Testis (tissue), 2 donors: ENCODE measurements at regions not wholly inside any gene's neighbourhood (a gene's known extent, or its start where the extent isn't known, plus 50 kb on each side); places are given as distances from the start of the nearest gene placed in this dataset.
"Not testable (repeated sequence)": the region's sequence is repeated elsewhere in the genome, so short reads cannot be mapped to it uniquely, and the experiment has no call there.

Experiments used
- DNase-seq: peaks from one replicate; pipeline ENCODE4 v3.0.0-alpha.2; 2019
- H3K27ac ChIP-seq, 2 donors: fragments of 200-600 bp; sonication (generic); one replicate each; pipeline ENCODE4 v1.5.1; 2019
- H3K27me3 ChIP-seq: fragments of 200-600 bp; sonication (generic); one replicate; pipeline ENCODE4 v1.5.1; 2019
- H3K36me3 ChIP-seq: fragments of 200-600 bp; sonication (generic); one replicate; pipeline ENCODE4 v1.5.1; 2017; ENCODE audit warnings: low read depth; ENCODE audit errors: missing control alignments
- H3K4me1 ChIP-seq: fragments of 200-600 bp; sonication (generic); one replicate; pipeline ENCODE4 v1.5.1; 2019
- H3K4me3 ChIP-seq, 2 donors: fragments of 200-600 bp; sonication (generic); one replicate each; pipeline ENCODE4 v1.5.1; 2017 to 2019
- H3K9me3 ChIP-seq: fragments of 200-600 bp; sonication (generic); one replicate; pipeline ENCODE4 v1.5.1; 2017
- CTCF ChIP-seq, 3 experiments: fragments of 450-650 bp in 2 of 3; fragments of 200-600 bp in 1 of 3; sonication (generic) in 1 of 3; IDR thresholded peaks; one replicate each; pipeline ENCODE4 v1.5.1; 2016 to 2019; ENCODE audit warnings: antibody characterized with exemption in 3 of 3, mild to moderate bottlenecking in 2 of 3, moderate library complexity in 1 of 3
- POLR2A ChIP-seq: fragments of 450-650 bp; IDR thresholded peaks from one replicate; pipeline ENCODE4 v1.6.1; 2017; ENCODE audit warnings: antibody characterized with exemption, mild to moderate bottlenecking, moderate library complexity
- WGBS, 2 donors: methylation state at CpG; one replicate each; pipeline ENCODE4 v1.1.5; 2018; 5-methylcytosine and 5-hydroxymethylcytosine counted together
- intact Hi-C: fragments of 100-400 bp; cut with DNase I; formaldehyde crosslinking; loops from one replicate; pipeline ENCODE4 v1.15.1; 2023; ENCODE audit warnings: low total_unique reads

GRCh38 chr10:125407000-125407502 lies 246.7 kb upstream of the CTBP2 start:
- Histone ChIP-seq H3K9me3 (no peaks in the 10 kb centered on the region), H3K36me3 (no peaks in the 10 kb centered on the region), H3K4me3 (no peak overlapping the region), H3K27ac (no peak overlapping the region), H3K27me3 (no peaks in the 10 kb centered on the region), H3K4me1 (no peaks in the 10 kb centered on the region)
- intact Hi-C loops: no loop called here
- DNase-seq: no peak
- 72 to 79% methylated on average over 3 of the region's 3 CpGs for WGBS, 2 donors
- TF ChIP-seq CTCF (IDR thresholded peaks at IDR 0.05): no peak
- TF ChIP-seq POLR2A: no peak

- H3K27me3 ChIP-seq, H3K9me3 ChIP-seq, H3K4me1 ChIP-seq, H3K36me3 ChIP-seq, H3K27ac ChIP-seq, intact Hi-C loops, DNase-seq, H3K4me3 ChIP-seq: not testable (repeated sequence)
These were observed 244.5 kb upstream of the CTBP2 start for GRCh38 chr10:125404902-125405301.

- Histone ChIP-seq H3K9me3 (no peaks in the 10 kb centered on the region), H3K36me3 (no peaks in the 10 kb centered on the region), H3K4me3 (no peak overlapping the region), H3K4me1 (no peaks in the 10 kb centered on the region), H3K27ac (no peak overlapping the region), H3K27me3 (no peaks in the 10 kb centered on the region)
- intact Hi-C loops: no loop called here
- WGBS, 2 donors: 90 to 93% methylated on average over 2 of the region's 2 CpGs
- TF ChIP-seq POLR2A: no peak
- TF ChIP-seq CTCF (IDR thresholded peaks at IDR 0.05): no peak
- no peak for DNase-seq
These were observed 241.1 kb upstream of the CTBP2 start for GRCh38 chr10:125401462-125401861.

- no peaks in the 10 kb centered on the region for H3K27me3 ChIP-seq
- TF ChIP-seq CTCF (IDR thresholded peaks at IDR 0.05) (no peak), POLR2A (no peak)
- no peaks in the 10 kb centered on the region for H3K36me3 ChIP-seq
- H3K4me1 ChIP-seq: no peaks in the 10 kb centered on the region
- 51 to 62% methylated on average over 3 of the region's 3 CpGs for WGBS, 2 donors
- no peak for DNase-seq
- H3K27ac ChIP-seq: no peak overlapping the region
- intact Hi-C loops: no loop called here
- H3K4me3 ChIP-seq: no peak overlapping the region
- H3K9me3 ChIP-seq: no peaks in the 10 kb centered on the region
These were observed 238.9 kb upstream of the CTBP2 start for GRCh38 chr10:125399289-125399688.

- H3K36me3 ChIP-seq: no peaks in the 10 kb centered on the region
- no peak overlapping the region for H3K4me3 ChIP-seq
- H3K27me3 ChIP-seq: no peaks in the 10 kb centered on the region
- no peaks in the 10 kb centered on the region for H3K4me1 ChIP-seq
- DNase-seq: no peak
- WGBS, 2 donors: 77 to 78% methylated on average over 3 of the region's 3 CpGs
- no peaks in the 10 kb centered on the region for H3K9me3 ChIP-seq
- no peak for TF ChIP-seq POLR2A
- TF ChIP-seq CTCF (IDR thresholded peaks at IDR 0.05): no peak
- intact Hi-C loops: no loop called here
- H3K27ac ChIP-seq: no peak overlapping the region
These were observed 237.9 kb upstream of the CTBP2 start for GRCh38 chr10:125398270-125398669.
